SH-SY5Y (cell line): ENCODE measurements at regions not wholly inside any gene's neighbourhood (a gene's known extent, or its start where the extent isn't known, plus 50 kb on each side); places are given as distances from the start of the nearest gene placed in this dataset.

Experiments
- GATA2 ChIP-seq: IDR thresholded peaks from 2 replicates; pipeline ENCODE4 v1.6.1; 2011; ENCODE audit warnings: mild to moderate bottlenecking, low read depth, low read length
- GATA3 ChIP-seq: IDR thresholded peaks from 2 replicates; pipeline ENCODE4 v1.6.1; 2011; ENCODE audit warnings: low read depth, mild to moderate bottlenecking, low read length, moderate library complexity

DNA sequence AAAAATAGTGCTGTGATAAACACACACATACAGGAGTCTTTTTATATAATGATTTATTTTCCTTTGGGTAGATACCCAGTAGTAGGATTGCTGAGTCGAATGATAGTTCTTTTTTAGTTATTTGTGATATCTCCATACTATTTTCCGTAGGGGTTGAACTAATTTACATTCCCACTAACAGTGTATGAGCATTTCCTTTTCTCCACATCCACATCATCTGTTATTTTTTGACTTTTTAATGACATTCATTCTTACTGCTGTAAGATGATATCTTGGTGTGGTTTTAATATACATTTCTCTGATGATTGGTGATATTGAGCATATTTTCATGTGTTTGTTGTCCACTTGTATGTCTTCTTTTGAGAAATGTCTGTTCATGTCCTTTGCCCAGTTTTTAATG, 78.3 kb downstream of the NIBAN1 start:
- TF ChIP-seq GATA2 = no peak
- no peak for TF ChIP-seq GATA3

DNA sequence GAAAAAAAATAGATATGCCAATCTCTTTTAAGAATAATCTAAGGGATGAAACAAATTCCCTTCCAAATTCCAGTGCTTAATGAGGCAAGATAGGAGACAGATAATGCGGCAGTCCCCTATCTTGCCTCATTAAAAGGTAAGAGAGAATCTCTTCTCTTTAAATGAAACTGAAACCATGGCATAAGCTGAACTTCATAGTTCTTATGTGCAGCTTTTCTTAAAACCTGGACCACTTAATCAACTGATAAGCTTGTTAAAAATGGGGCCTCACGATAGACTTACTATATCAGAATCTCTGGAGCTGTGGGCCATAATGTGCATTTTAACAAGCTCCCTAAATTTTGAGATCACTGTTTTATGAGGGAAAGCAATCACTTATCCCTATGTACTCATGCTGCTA, 79.2 kb downstream of the NIBAN1 start:
- TF ChIP-seq GATA3 (no peak), GATA2 (no peak)

DNA sequence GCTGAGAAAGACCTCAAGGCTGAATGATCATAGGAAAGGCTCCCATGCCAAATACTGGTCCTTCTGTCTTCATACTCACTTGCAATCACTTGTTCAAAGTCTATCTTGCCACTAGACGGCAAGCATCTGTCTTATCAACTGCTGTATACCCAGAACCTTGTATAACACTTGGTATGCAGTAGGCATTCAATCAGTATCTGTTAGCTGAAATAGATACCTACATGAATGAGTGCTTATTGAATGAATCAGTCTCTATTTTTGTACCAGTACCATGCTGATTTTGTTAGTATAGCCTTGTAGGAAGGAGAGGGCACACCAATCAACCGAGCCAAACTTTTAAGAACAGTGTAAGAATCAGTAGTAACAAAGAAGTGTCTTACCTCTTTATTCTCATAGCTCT, 80.6 kb downstream of the NIBAN1 start:
- TF ChIP-seq GATA2 (no peak), GATA3 (no peak)

DNA sequence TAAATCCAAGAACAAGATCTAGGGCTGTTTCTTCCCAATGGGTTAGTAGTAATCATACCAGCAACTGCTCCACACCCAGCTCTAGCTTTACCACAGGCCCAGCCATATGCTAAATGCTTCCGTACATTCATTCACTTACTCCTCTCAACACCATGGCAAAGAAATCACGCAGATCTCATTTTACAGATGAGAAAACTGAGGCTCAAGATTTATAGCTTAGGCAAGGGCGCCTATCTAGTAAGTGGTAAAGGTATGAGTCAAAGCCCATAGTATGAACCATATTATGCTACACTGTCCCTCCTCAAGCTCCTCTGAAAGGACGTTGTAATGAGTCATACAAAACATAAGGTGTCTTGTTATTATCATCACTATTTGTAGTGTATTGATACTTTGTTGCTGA, 82.2 kb downstream of the NIBAN1 start:
- no peak for TF ChIP-seq GATA2
- no peak for TF ChIP-seq GATA3

DNA sequence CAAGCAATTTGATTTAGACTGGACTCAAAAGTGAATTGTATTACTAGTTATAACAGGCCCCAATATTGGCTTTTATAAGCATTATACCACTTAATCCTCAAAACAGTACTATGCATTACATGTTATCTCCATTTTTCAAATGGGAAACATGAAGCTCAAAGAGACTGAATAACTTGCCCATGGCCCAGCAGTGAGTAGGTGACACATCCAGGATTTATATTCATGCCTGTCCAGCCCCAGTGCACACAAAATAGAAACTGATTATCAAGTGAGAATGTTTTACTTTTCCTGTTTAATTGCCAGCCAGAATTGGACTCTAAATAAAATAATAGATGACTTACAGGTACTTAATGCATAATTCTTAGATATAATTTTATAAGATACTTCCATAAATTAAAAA, 82.9 kb downstream of the NIBAN1 start:
- TF ChIP-seq GATA2 = no peak
- no peak for TF ChIP-seq GATA3

DNA sequence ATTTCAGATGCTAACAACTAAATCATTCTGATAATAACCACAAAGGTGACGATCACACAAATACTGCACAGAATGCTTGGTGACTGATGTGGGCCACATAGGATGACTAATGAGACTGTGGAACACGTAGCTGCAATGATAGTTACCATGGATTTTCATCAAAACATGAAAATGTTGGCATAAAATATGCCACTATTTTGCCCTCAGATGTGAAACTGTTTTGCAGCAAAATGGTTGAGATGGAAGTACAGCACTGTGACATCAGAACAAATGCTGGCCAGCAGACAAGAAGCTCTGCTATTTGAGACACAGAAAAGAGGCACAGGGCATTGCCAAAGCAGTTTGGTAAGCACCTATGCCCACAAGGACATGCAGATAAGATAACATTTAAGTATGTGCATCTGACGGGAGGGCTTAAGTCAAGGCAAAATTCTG, 83.8 kb downstream of the NIBAN1 start:
- TF ChIP-seq GATA3 = no peak
- no peak for TF ChIP-seq GATA2

DNA sequence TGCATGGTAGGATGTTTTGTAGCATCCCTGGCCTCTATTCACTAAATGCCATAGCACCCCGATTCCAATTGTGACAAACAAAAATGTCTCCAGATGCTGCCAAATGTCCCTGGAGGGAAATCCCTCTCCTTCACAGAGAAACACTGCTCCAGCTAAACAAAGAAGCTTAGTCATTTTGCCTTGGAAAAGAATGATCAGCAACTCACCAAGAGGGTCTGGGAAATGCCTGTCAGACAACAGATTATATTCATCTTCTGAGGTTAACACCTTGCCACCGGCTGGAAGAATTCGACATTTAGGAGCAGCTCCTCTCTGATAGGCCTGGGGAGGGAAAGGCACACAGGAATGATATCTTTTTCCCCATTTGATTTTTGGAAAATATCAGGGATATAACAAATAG, 84.4 kb downstream of the NIBAN1 start:
- TF ChIP-seq GATA3 = no peak
- TF ChIP-seq GATA2 = no peak

DNA sequence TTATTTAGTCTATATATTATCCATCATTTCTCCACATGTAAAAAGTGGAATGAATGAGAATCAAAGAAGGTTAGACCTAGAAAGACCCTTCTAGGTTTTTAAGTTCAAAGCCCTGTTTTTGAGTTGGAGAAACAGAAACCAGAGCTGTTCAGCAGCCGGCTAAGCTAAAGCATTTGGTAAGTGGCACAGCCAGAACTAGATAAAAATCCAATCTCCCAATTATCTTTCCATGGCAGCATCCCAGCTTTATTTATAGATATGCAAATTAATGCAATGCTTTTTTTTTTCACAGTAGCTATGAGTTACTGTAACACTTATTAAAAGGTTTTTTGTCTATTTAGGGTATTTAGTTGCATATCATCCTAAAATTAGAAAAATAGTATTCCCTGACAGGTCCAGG, 85.1 kb downstream of the NIBAN1 start:
- TF ChIP-seq GATA2 (peak; percentile 79), GATA3 (peak; percentile 69)

DNA sequence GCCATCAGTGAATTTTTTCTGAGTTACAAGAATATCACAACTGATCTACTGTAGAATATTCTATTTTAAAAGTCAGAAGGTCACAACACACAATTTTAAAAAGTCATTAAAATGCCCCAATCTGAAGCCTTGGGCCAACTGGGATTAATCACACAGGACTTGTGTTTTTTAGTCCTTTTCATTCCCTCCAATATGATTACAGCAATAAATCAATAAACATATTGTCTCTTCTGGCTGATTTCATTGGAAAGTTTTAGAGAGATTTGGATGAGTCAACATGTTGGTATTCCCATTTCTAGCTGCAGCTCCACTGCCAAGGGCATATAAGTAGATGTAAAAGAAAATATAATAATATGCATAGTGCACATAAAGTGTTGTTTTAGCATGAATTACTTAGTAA, 85.8 kb downstream of the NIBAN1 start:
- no peak for TF ChIP-seq GATA3
- TF ChIP-seq GATA2 = no peak

DNA sequence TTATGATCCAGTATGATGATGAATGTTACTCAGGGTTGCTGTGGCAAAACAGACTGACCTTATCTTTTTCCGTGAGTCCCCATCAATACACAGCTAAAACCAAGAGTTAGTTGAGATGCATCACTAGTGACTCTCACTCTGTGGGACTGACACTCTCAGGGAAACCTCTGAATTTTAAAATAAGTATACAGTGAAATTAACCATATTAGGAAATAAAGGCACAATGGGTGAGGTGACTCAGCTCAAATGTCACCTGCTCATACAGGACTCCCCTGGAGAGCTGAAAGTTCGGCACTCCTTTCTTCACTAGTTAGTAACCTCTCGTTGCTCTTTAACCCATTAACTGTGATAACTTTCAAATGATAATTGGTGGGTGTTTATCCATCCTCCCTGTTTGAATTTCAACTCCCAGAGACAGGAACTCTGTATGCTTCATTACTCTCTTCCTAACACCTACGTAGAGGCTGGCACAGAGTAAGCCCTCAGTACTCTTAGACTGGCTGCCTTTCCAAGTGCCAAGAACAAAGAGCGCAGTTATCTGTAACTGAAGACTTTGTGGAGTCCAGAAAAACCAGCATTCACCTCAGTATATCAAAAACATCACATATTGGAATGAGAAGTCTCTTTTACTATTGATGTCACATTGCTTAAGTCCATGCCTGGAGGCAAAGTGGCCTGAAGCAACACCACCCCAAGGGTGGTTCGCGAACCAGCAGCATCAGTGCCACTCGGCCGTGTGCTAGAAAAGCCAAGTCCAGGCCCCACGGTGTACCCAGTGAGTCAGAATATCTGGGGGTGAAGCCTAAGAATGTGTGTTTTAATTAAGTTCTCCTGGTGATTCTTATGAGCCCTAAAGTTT, 91.1 kb downstream of the NIBAN1 start:
- TF ChIP-seq GATA2 (no peak), GATA3 (no peak)

DNA sequence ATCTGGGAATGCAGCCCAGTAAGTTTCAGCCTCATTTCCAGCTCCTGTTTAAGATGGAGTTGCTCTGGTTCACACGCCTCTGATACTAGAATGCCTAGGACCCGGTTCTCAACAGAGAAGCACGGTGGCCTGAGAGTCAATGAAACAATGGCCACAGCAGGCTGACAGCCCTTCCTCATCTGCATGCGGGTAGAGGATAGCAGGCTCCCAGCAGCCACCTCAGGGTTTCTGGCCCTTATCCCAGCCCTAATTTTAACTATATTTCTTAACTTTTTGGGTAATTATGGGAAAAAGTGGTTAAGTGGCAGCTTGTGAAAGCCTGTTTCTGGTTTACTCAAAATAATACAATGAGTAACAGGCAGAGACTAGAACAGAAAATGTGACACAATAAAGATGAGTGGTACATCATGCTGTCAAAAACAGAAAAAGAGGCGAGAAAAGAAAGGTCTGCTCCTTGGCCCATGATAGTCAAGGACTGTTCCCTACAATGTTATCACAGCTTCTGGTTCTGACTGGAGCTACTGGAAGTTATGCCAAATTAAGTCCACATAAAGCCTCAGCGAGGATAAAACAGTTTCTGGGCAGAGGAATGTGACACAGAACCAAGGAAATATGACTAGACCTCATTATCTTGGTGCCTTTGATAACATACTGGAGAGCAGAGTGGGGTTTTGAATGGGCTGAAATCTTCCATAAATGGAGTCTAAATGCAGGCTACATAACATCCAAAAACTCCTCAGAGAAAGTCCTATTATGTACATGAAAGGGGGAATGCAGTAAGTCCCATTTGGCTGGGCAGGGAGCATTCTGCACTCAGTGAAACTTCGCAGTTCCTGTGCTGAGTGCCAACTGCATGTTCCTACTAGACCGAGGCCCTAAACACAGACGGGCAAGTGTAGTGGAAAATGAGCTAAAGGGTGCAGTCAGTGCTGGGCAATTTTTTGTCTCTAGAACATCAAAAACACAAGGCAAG, 92.1 kb downstream of the NIBAN1 start:
- TF ChIP-seq GATA3 = no peak
- no peak for TF ChIP-seq GATA2

DNA sequence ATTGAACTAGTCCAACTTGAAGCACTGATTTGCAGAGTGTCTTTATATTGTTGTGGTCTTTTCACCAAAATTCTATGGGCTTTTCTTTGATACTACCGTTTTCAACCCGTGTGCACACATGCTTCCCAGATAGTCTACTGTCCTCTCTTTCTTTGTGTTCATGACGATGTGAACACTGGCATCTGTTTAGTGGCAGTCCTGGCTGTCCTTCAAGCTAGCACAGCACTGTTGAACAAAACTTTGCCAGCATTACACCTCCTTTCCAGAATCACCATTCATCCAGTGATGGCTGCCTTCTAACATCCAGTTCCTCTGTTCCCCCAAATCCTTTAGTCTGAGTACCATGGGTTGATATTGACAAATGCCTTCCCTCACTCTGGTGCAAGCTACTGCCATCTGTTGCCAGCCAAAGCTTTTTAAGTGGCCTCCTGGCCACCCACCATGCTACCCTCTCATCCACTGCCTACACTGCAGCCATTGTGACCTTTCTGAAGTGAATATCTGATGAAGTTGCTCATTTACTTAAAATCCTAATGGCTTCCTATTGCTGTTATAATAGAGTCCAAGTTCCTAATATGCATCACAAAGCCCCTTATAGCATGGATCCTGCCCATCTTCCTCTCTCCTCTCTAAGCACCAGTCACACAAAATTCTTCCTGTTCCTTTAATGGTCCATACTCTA, 94.3 kb downstream of the NIBAN1 start:
- TF ChIP-seq GATA2 = no peak
- TF ChIP-seq GATA3 = no peak

DNA sequence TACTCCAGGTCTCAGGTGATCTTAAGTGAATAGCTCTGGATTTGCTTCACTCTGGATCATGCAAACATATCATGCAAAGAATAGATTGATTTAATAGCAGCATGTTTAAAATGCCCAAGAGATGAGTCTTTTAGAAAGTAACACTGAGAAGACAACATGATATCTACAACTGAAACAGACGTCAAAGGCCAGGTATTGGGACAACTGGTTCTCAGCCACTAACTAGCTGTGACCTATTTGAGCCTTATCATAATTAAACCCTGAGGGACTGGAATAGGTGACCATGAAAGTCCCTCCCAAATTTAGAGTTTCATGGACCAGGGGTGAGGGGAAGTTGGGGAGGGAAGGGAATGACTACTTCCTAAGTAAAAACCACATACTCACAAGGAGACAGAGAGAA, 95.7 kb downstream of the NIBAN1 start:
- TF ChIP-seq GATA2 (no peak), GATA3 (no peak)

DNA sequence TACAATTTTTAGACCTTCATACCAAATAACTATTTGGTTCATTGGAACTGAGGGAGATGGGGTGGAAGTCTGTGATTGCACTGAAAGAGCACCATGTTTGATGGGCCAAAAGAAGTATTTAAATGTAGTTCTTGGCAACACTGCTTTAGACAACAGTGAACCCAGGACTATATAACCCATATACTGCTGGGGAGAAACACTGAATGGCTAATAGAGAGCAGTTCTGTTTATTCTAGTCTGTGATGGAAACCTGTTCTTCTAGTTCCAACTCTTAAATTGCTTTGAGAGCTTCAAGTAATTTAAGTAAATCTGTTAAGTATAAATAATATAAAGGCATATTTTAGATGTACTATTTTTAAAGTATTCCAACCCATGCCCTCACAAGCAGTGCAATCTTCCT, 96.3 kb downstream of the NIBAN1 start:
- TF ChIP-seq GATA3 (no peak), GATA2 (no peak)

DNA sequence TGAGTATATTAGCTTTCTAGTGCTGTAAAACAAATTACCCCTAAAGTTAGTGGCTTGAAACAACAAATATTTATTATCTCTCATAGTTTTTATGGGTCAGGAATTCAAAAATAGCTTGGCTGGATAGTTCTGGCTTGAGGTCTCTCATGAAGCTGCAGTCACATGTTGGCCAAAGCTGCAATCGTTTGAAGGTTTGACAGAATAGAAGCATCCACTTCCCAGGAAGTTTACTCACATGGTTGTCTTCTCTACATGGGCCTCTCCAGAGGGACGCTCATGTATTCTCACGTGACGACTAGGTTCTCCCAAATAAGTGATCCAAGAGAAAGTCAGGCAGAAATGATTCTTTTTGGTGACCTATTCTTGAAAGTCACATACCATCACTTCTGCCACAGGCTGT, 99.1 kb downstream of the NIBAN1 start:
- no peak for TF ChIP-seq GATA2
- no peak for TF ChIP-seq GATA3

DNA sequence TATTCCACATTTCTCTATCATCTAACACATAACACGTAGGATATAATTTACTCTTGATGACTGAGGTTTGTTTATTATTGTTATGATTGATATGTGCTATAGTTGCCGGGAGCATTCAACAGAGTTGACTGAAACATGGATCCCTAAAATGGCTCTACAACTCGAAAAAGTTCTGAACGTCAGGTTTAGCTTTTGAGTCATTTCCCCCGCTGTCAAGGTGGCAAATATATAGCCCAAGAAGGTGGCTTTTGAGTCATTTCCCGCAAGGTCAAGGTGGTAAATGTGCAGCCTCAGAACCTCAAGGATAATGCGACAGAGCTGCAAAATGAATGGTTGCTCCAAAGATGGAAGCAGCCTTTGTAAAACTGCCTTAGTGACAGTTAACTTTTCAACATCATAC, 104.0 kb downstream of the NIBAN1 start:
- TF ChIP-seq GATA2 (no peak), GATA3 (no peak)
